Gastroesophageal sphincter (tissue), 3 donors: ENCODE measurements at regions not wholly inside any gene's neighbourhood (a gene's known extent, or its start where the extent isn't known, plus 50 kb on each side); places are given as distances from the start of the nearest gene placed in this dataset.

Experiments used
- EP300 ChIP-seq: sonication (generic); formaldehyde crosslinking; IDR thresholded peaks from one replicate; pipeline ENCODE4 v1.6.1; 2017; ENCODE audit warnings: antibody characterized with exemption, mild to moderate bottlenecking
- POLR2A ChIP-seq, 2 donors: fragments of 450-650 bp; IDR thresholded peaks; one replicate each; pipeline ENCODE4 v1.6.1; 2017; ENCODE audit warnings: antibody characterized with exemption in 2 of 2, mild to moderate bottlenecking in 2 of 2, moderate library complexity in 1 of 2
- POLR2AphosphoS5 ChIP-seq: sonication (generic); formaldehyde crosslinking; IDR thresholded peaks from one replicate; pipeline ENCODE4 v1.6.1; 2017; ENCODE audit warnings: antibody characterized with exemption
- TF ChIP-seq, protein P1 (sequence below), 4 experiments: fragments of 200-600 bp in 2 of 4; fragments of 450-650 bp in 2 of 4; sonication (generic) in 1 of 4; IDR thresholded peaks; one replicate each; pipeline ENCODE4 v1.5.1; 2017 to 2019; ENCODE audit warnings: antibody characterized with exemption in 4 of 4, mild to moderate bottlenecking in 2 of 4, moderate library complexity in 2 of 4

DNA sequence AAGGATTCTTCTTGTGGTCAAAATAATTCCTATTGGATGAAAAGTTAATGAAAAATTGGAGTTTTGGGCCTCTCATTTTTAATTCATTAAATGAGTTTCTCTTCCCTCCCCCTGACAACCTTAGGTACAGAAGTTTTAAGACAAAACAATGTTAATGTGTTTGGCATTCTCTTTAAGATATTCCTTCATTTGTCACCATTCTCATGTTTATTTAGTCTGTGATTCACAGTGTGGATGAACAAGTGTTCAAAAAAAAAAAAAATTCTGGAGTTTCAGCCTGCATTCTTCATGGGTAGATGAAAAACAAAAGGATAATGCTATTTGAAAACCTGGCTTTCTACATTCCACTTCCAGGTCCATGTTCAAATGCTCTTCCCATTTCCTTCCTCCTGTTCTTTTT, 172.6 kb upstream of the LUZP2 start:
- TF ChIP-seq, protein P1, sequence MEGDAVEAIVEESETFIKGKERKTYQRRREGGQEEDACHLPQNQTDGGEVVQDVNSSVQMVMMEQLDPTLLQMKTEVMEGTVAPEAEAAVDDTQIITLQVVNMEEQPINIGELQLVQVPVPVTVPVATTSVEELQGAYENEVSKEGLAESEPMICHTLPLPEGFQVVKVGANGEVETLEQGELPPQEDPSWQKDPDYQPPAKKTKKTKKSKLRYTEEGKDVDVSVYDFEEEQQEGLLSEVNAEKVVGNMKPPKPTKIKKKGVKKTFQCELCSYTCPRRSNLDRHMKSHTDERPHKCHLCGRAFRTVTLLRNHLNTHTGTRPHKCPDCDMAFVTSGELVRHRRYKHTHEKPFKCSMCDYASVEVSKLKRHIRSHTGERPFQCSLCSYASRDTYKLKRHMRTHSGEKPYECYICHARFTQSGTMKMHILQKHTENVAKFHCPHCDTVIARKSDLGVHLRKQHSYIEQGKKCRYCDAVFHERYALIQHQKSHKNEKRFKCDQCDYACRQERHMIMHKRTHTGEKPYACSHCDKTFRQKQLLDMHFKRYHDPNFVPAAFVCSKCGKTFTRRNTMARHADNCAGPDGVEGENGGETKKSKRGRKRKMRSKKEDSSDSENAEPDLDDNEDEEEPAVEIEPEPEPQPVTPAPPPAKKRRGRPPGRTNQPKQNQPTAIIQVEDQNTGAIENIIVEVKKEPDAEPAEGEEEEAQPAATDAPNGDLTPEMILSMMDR (IDR thresholded peaks at IDR 0.05), result no peak
- TF ChIP-seq POLR2A (IDR thresholded peaks at IDR 0.05), result no peak
- no peak for TF ChIP-seq EP300
- TF ChIP-seq POLR2AphosphoS5, result no peak
